IPS-18a (cell line): ENCODE measurements at regions not wholly inside any gene's neighbourhood (a gene's known extent, or its start where the extent isn't known, plus 50 kb on each side); places are given as distances from the start of the nearest gene placed in this dataset.

ENCODE experiments used
- H3K27ac ChIP-seq: one replicate; pipeline ENCODE4 v1.5.1; 2013; ENCODE audit warnings: low read length
- H3K27me3 ChIP-seq: one replicate; pipeline ENCODE4 v1.6.1; 2013; ENCODE audit warnings: mild to moderate bottlenecking, low read length; ENCODE audit not compliant: control insufficient read depth, insufficient read depth
- H3K36me3 ChIP-seq: one replicate; pipeline ENCODE4 v1.6.1; 2013; ENCODE audit warnings: low read depth, low read length; ENCODE audit not compliant: control insufficient read depth
- H3K4me1 ChIP-seq: one replicate; pipeline ENCODE4 v1.6.1; 2013; ENCODE audit warnings: low read depth, low read length; ENCODE audit not compliant: control insufficient read depth
- H3K4me3 ChIP-seq: one replicate; pipeline ENCODE4 v1.5.1; 2013; ENCODE audit warnings: low read length
- H3K9ac ChIP-seq: one replicate; pipeline ENCODE4 v1.6.1; 2013; ENCODE audit warnings: mild to moderate bottlenecking, low read length, moderate library complexity
- H3K9me3 ChIP-seq: one replicate; pipeline ENCODE4 v1.6.1; 2013; ENCODE audit warnings: low read depth, low read length; ENCODE audit not compliant: control insufficient read depth

GRCh38 chr17:79431175-79431574 lies 179.7 kb downstream of the RBFOX3 start:
- Histone ChIP-seq H3K9ac (no peak overlapping the region), H3K4me3 (no peak overlapping the region), H3K27me3 (no peaks in the 10 kb centered on the region), H3K4me1 (no peaks in the 10 kb centered on the region), H3K27ac (no peak overlapping the region), H3K36me3 (no peaks in the 10 kb centered on the region), H3K9me3 (no peaks in the 10 kb centered on the region)

GRCh38 chr17:79429864-79430494 lies 180.9 kb downstream of the RBFOX3 start:
- Histone ChIP-seq H3K9ac (no peak overlapping the region), H3K27me3 (no peaks in the 10 kb centered on the region)

GRCh38 chr17:79428988-79429387 lies 181.9 kb downstream of the RBFOX3 start:
- Histone ChIP-seq H3K27ac (no peak overlapping the region), H3K36me3 (no peaks in the 10 kb centered on the region), H3K4me3 (no peak overlapping the region), H3K9me3 (no peaks in the 10 kb centered on the region), H3K4me1 (no peaks in the 10 kb centered on the region), H3K9ac (no peak overlapping the region), H3K27me3 (no peaks in the 10 kb centered on the region)

More at GRCh38 chr17:79429864-79430494, 180.9 kb downstream of the RBFOX3 start:
- Histone ChIP-seq H3K36me3 (no peaks in the 10 kb centered on the region), H3K4me3 (no peak overlapping the region), H3K27ac (no peak overlapping the region), H3K4me1 (no peaks in the 10 kb centered on the region), H3K9me3 (no peaks in the 10 kb centered on the region)

GRCh38 chr17:79427621-79428539 lies 183.0 kb downstream of the RBFOX3 start:
- H3K4me1 ChIP-seq, result no peaks in the 10 kb centered on the region
- no peak overlapping the region for H3K4me3 ChIP-seq
- H3K9me3 ChIP-seq, result no peaks in the 10 kb centered on the region
- no peaks in the 10 kb centered on the region for H3K27me3 ChIP-seq
- H3K36me3 ChIP-seq, result no peaks in the 10 kb centered on the region
- H3K27ac ChIP-seq, result no peak overlapping the region
- no peak overlapping the region for H3K9ac ChIP-seq

- no peaks in the 10 kb centered on the region for H3K27me3 ChIP-seq
- H3K4me1 ChIP-seq, result no peaks in the 10 kb centered on the region
- H3K9me3 ChIP-seq, result no peaks in the 10 kb centered on the region
- H3K27ac ChIP-seq, result no peak overlapping the region
- H3K36me3 ChIP-seq, result no peaks in the 10 kb centered on the region
- H3K4me3 ChIP-seq, result no peak overlapping the region
- H3K9ac ChIP-seq, result no peak overlapping the region
Observed at GRCh38 chr17:79425686-79426085, 185.2 kb downstream of the RBFOX3 start.

DNA sequence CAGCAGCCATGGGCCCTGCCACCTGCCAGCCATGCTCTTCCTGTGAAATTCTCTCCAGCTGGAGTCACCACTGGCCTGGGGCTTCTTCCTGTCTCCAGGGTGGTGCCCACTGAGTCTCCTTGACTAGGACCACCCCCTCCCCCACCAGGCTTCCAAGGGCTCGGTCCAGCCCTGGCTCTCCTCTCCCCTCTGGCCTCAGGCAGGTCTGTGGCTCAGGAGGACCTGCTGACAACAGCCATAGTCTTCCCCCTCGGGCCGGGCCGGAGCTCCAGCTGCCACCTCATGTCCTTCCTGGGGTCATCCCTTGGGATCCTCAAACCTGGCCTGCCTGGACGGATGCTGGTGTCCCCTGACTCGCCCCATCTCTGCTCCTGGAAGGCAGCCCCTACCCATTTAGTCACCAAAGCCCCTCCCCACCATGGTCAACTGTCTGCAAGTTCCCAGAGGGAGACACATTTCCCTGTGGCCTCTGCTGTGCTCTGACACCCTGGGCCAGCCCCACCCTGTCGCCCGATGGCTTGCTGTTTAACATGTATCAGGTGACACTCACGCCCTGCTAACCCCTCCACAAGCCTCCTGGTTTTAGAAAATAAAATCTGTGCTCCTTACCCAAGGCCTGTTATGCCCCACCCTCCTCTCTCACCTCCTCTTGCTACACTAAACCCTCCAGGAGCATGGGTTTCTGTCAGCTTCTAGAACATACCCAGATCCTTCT lies 186.2 kb downstream of the RBFOX3 start:
- H3K9ac ChIP-seq, result no peak overlapping the region
- no peaks in the 10 kb centered on the region for H3K36me3 ChIP-seq
- no peak overlapping the region for H3K27ac ChIP-seq
- H3K4me3 ChIP-seq, result no peak overlapping the region
- H3K27me3 ChIP-seq, result no peaks in the 10 kb centered on the region
- H3K9me3 ChIP-seq, result no peaks in the 10 kb centered on the region
- H3K4me1 ChIP-seq, result no peaks in the 10 kb centered on the region

GRCh38 chr17:79423811-79424465 lies 186.9 kb downstream of the RBFOX3 start:
- Histone ChIP-seq H3K4me1 (no peaks in the 10 kb centered on the region), H3K9ac (no peak overlapping the region), H3K36me3 (no peaks in the 10 kb centered on the region), H3K4me3 (no peak overlapping the region), H3K9me3 (no peaks in the 10 kb centered on the region), H3K27me3 (no peaks in the 10 kb centered on the region), H3K27ac (no peak overlapping the region)

DNA sequence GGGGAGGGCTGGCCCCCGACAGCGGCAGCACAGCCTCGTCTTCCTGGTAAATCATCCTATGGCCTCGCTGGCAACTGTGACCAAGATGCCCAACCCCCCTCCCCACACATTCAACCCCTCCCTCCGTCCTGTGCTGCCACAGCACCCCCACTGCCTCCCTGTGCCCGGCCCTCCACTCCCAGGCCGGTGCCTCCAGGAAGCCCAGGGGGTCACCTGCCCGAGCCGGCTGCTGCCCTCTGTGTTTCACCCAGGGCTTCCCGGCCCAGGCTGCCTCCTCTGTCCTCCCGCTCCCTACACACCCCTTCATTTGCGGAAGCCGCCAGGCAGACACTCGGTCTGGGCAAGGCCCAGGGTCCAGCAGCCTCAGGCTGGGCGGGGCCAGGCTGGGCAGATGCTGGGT lies 188.6 kb downstream of the RBFOX3 start:
- Histone ChIP-seq H3K27ac (no peak overlapping the region), H3K4me3 (no peak overlapping the region), H3K9me3 (no peaks in the 10 kb centered on the region), H3K36me3 (no peaks in the 10 kb centered on the region), H3K27me3 (no peaks in the 10 kb centered on the region), H3K9ac (no peak overlapping the region), H3K4me1 (no peaks in the 10 kb centered on the region)

DNA sequence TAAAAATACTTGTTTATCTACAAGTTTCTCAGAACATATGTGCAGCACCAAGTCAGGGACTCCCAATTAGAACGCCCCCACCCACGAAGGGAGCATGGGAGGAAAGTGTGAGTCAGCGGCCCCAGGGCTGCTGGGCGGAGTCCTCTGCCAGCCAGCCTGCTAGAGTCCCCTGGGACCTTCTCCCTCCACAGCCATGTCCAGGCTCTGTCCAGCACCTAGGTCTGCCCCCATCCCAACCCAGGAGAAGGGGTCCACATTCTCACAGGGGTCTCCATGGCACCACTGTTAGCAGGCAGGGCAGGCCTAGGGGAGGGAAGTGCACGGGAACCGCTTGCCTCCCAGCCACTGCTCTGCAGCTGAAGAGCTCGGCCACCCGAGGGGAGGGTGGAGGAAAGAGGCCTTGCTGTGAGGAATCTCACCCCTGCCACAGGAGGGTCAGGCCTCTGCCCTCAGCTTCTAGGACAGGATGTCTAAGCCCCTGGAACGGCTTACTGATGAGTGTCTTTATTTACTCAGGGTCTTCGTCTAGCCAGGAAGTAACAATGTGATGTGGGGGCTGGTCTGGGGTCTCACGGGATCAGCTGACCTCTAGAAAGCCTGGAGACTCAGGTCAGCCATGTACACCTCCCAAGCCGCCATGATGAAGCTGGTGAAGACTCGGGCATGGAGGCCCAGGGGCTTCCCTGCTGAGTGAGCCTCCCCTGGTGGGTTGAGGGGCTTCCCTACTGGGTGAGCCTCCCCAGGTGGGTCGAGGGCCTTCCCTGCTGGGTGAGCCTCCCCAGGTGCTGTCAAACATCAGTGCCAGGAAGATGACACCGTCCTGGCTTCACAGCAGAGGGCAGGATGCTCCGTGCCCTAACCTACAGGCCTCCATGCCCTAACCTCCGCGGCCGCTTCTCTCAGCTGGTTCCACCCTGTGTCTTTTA lies 190.3 kb downstream of the RBFOX3 start:
- no peaks in the 10 kb centered on the region for H3K9me3 ChIP-seq
- no peak overlapping the region for H3K27ac ChIP-seq
- H3K9ac ChIP-seq, result no peak overlapping the region
- H3K36me3 ChIP-seq, result no peaks in the 10 kb centered on the region
- H3K4me3 ChIP-seq, result no peak overlapping the region
- no peaks in the 10 kb centered on the region for H3K27me3 ChIP-seq
- H3K4me1 ChIP-seq, result no peaks in the 10 kb centered on the region

DNA sequence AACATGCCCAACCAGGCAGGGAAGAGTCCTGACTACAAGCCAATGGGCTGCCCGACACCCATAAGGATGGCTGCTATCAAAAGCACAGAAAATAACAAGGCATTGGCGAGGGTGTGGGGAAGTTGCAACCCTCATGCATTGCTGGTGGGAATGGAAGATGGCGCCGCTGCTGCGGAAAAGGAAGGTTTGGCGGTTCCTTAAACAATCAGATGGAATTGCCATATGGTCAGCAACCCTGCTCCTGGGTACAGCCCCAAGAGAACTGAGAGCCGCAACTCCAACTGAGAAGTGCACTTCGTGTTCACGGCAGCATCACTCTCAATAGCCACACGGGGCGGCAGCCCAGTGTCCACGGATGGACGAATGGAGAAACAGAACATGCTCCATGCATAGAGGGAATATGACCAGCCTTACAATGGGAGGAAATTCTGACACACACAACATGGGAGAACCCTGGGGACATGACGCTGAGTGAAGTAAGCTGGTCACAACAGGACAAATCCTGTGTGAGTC lies 193.3 kb downstream of the RBFOX3 start:
- Histone ChIP-seq H3K27ac (no peak overlapping the region), H3K36me3 (no peaks in the 10 kb centered on the region), H3K9ac (no peak overlapping the region), H3K4me1 (no peaks in the 10 kb centered on the region), H3K9me3 (no peaks in the 10 kb centered on the region), H3K4me3 (no peak overlapping the region), H3K27me3 (no peaks in the 10 kb centered on the region)
